Body of pancreas (tissue), 4 donors: ENCODE measurements at regions not wholly inside any gene's neighbourhood (a gene's known extent, or its start where the extent isn't known, plus 50 kb on each side); places are given as distances from the start of the nearest gene placed in this dataset.

Experiments used
- ATAC-seq: fragments of 150-250 bp; one replicate; pipeline ENCODE4 v1.9.1; 2016
- DNase-seq, 4 donors: peaks; one replicate each; pipeline ENCODE4 v3.0.0-alpha.2; 2019
- H3K27ac ChIP-seq, 4 donors: fragments of 200-600 bp; sonication (generic); 1 replicate in 3 of 4; 2 replicates in 1 of 4; pipeline versions ENCODE4 v1.5.1 to v1.6.1; 2016 to 2019; ENCODE audit warnings: mild to moderate bottlenecking in 1 of 4, mixed read lengths in 1 of 4, moderate library complexity in 1 of 4
- H3K27me3 ChIP-seq, 2 donors: fragments of 200-600 bp; sonication (generic); one replicate each; pipeline ENCODE4 v1.6.0; 2016; ENCODE audit warnings: mild to moderate bottlenecking in 1 of 2
- H3K36me3 ChIP-seq, 2 donors: fragments of 200-600 bp; sonication (generic); replicated peaks in 1 of 2; 2 replicates each; pipeline ENCODE4 v1.5.1; 2016; ENCODE audit warnings: low read depth in 2 of 2; ENCODE audit not compliant: insufficient read depth in 1 of 2
- H3K4me1 ChIP-seq: fragments of 200-600 bp; sonication (generic); one replicate; pipeline ENCODE4 v1.6.0; 2016
- H3K4me3 ChIP-seq, 2 donors: fragments of 200-600 bp; sonication (generic); 1 replicate in 1 of 2; 2 replicates in 1 of 2; pipeline ENCODE4 v1.5.1; 2016 to 2019
- H3K9me3 ChIP-seq, 3 donors: fragments of 200-600 bp; sonication (generic); 1 replicate in 2 of 3; 2 replicates in 1 of 3; pipeline ENCODE4 v1.5.1; 2016
- POLR2A ChIP-seq, 3 donors: fragments of 450-650 bp; IDR thresholded peaks; one replicate each; pipeline ENCODE4 v1.6.1; 2016; ENCODE audit warnings: antibody characterized with exemption in 3 of 3, mild to moderate bottlenecking in 2 of 3
- WGBS, 2 donors: methylation state at CpG; one replicate each; pipeline ENCODE4 v1.1.5; 2017; 5-methylcytosine and 5-hydroxymethylcytosine counted together
- intact Hi-C: fragments of 100-400 bp; cut with DNase I; formaldehyde crosslinking; loops from one replicate; pipeline ENCODE4 v1.15.1; 2023
- TF ChIP-seq, protein P1 (sequence below), 7 experiments: fragments of 450-650 bp in 4 of 7; fragments of 200-600 bp in 3 of 7; sonication (generic) in 3 of 7; IDR thresholded peaks; one replicate each; pipeline ENCODE4 v1.5.1; 2016 to 2019; ENCODE audit warnings: antibody characterized with exemption in 7 of 7

GRCh38 chr11:15591112-15591537 is 476.4 kb downstream of the INSC start:
- WGBS, 2 donors: 49 to 62% methylated on average over 5 of the region's 5 CpGs
- no peak overlapping the region for H3K4me3 ChIP-seq
- no peaks in the 10 kb centered on the region for H3K27me3 ChIP-seq
- H3K36me3 ChIP-seq: no peaks in the 10 kb centered on the region
- no peaks in the 10 kb centered on the region for H3K9me3 ChIP-seq
- DNase-seq: no peak
- peak; percentile 24 for ATAC-seq
- H3K4me1 ChIP-seq: no peaks in the 10 kb centered on the region
- intact Hi-C loops: no loop called here
- no peak overlapping the region for H3K27ac ChIP-seq
- TF ChIP-seq POLR2A (IDR thresholded peaks at IDR 0.05): no peak
- TF ChIP-seq, protein P1, sequence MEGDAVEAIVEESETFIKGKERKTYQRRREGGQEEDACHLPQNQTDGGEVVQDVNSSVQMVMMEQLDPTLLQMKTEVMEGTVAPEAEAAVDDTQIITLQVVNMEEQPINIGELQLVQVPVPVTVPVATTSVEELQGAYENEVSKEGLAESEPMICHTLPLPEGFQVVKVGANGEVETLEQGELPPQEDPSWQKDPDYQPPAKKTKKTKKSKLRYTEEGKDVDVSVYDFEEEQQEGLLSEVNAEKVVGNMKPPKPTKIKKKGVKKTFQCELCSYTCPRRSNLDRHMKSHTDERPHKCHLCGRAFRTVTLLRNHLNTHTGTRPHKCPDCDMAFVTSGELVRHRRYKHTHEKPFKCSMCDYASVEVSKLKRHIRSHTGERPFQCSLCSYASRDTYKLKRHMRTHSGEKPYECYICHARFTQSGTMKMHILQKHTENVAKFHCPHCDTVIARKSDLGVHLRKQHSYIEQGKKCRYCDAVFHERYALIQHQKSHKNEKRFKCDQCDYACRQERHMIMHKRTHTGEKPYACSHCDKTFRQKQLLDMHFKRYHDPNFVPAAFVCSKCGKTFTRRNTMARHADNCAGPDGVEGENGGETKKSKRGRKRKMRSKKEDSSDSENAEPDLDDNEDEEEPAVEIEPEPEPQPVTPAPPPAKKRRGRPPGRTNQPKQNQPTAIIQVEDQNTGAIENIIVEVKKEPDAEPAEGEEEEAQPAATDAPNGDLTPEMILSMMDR (IDR thresholded peaks at IDR 0.05): no peak

DNA sequence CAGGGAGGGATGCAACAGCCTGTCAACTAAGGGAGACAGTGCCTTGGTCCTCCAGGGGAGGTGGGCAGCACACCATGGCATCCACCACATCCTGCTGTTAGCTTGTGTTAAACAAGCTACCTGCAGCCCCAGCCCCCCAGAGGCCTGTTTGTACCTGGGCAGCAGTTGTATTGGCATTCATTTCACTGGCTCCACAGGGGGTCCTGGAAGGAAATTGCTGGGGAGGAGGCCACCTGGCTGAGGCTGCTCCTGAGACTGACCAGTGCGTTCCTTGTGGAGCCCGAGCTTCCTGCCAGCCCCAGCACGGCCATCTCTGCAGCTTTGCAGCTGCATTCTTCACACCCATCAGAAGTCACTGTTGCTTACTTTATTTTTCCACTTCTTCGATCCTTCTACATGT is 479.9 kb downstream of the INSC start:
- no peak for DNase-seq
- no peak for TF ChIP-seq POLR2A (IDR thresholded peaks at IDR 0.05)
- TF ChIP-seq, protein P1 (IDR thresholded peaks at IDR 0.05): no peak
- intact Hi-C loops: no loop called here

GRCh38 chr11:15599376-15599775 is 484.7 kb downstream of the INSC start:
- Histone ChIP-seq H3K27me3 (no peaks in the 10 kb centered on the region), H3K4me3 (no peak overlapping the region), H3K9me3 (no peaks in the 10 kb centered on the region), H3K27ac (no peak overlapping the region), H3K4me1 (no peaks in the 10 kb centered on the region), H3K36me3 (no peaks in the 10 kb centered on the region)
- ATAC-seq (no peak), DNase-seq (no peak)
- 97 to 98% methylated on average over 3 of the region's 3 CpGs for WGBS, 2 donors
- TF ChIP-seq, protein P1 (IDR thresholded peaks at IDR 0.05): no peak
- no peak for TF ChIP-seq POLR2A (IDR thresholded peaks at IDR 0.05)
- intact Hi-C loops: no loop called here

More for the DNA sequence above, 479.9 kb downstream of the INSC start:
- ATAC-seq: no peak
- H3K9me3 ChIP-seq: no peaks in the 10 kb centered on the region
- no peaks in the 10 kb centered on the region for H3K36me3 ChIP-seq
- no peaks in the 10 kb centered on the region for H3K27me3 ChIP-seq
- no peak overlapping the region for H3K27ac ChIP-seq
- no peaks in the 10 kb centered on the region for H3K4me1 ChIP-seq
- WGBS, 2 donors: 83 to 86% methylated on average over 2 to 4 of the region's 4 CpGs
- no peak overlapping the region for H3K4me3 ChIP-seq

- Histone ChIP-seq H3K4me3 (no peak overlapping the region), H3K4me1 (no peaks in the 10 kb centered on the region), H3K9me3 (no peaks in the 10 kb centered on the region), H3K27ac (no peak overlapping the region), H3K27me3 (no peaks in the 10 kb centered on the region), H3K36me3 (no peaks in the 10 kb centered on the region)
- ATAC-seq (no peak), DNase-seq (no peak)
- WGBS, 2 donors: 89 to 93% methylated on average over 3 of the region's 3 CpGs
- intact Hi-C loops: no loop called here
- no peak for TF ChIP-seq POLR2A (IDR thresholded peaks at IDR 0.05)
- TF ChIP-seq, protein P1 (IDR thresholded peaks at IDR 0.05): no peak
Measured at GRCh38 chr11:15602047-15602446, 487.3 kb downstream of the INSC start.

DNA sequence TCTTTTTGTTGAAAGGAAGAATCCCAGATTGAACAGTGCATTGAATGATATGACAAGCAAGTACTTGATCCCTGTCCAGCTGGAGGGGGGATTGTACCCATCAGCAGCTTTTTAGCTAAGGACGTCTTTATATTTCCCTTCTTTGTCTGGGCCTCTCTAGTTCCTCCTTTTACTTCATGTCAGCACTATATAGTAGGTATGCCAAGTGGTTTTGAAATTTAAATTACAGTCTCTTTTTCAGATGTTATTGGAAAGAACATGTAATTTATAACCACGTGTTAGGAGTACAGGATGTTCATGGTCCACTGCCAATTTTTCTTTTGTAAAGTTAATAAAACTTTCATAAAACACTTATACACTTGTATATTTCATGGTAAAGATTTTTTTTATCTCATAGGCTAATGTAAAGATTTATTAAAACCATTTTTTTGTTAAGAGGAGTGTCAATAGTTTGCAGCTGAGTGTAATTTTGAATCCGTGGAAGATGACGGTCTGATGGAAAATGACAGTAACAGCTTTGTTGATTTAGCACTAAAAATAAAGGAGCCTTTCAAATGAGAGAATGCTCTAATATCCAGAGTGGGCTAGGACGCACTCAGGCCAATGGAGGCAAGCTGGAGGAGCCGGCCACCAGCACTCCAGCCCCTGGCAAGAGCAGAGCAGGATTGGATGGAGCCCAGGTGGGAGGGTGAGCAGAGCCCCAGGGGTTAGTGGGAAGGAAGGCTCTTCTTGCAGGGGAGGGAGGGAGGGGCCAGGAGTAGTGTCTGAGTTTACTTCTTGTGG is 488.3 kb downstream of the INSC start:
- Histone ChIP-seq H3K4me3 (no peak overlapping the region), H3K36me3 (no peaks in the 10 kb centered on the region), H3K9me3 (no peaks in the 10 kb centered on the region), H3K27ac (no peak overlapping the region), H3K27me3 (no peaks in the 10 kb centered on the region), H3K4me1 (no peaks in the 10 kb centered on the region)
- DNase-seq: no peak
- 51 to 55% methylated on average over 6 of the region's 6 CpGs for WGBS, 2 donors
- no peak for ATAC-seq
- no peak for TF ChIP-seq POLR2A (IDR thresholded peaks at IDR 0.05)
- TF ChIP-seq, protein P1 (IDR thresholded peaks at IDR 0.05): no peak
- intact Hi-C loops: no loop called here
